ENCODE measurements at regions not wholly inside any gene's neighbourhood (a gene's known extent, or its start where the extent isn't known, plus 50 kb on each side); places are given as distances from the start of the nearest gene placed in this dataset.
A peak's percentile ranks its signal among the peaks of the same experiment; 100 is the strongest.
"Not testable (repeated sequence)": the region's sequence is repeated elsewhere in the genome, so short reads cannot be mapped to it uniquely, and the experiment has no call there.

- DNase-seq (ENCODE audit: low read depth) = peak; percentile 3
These were observed 64.0 kb downstream of the GPRASP3 start for GRCh38 chrX:102784550-102784949.

- no peak for DNase-seq (ENCODE audit: low read depth)
These were observed 66.7 kb downstream of the GPRASP3 start for GRCh38 chrX:102787283-102787682.

GRCh38 chrX:102808336-102808735, 87.8 kb downstream of the GPRASP3 start:
- DNase-seq (ENCODE audit: low read depth) = peak; percentile 7

- not testable (repeated sequence) for DNase-seq (ENCODE audit: low read depth)
These were observed 97.7 kb downstream of the GPRASP3 start for GRCh38 chrX:102818269-102818668.

- DNase-seq (ENCODE audit: low read depth) = peak; percentile 76
These were observed 104.4 kb upstream of the RAB40AL start for GRCh38 chrX:102832661-102833060.

- DNase-seq (ENCODE audit: low read depth) = peak; percentile 41
These were observed 103.9 kb upstream of the RAB40AL start for GRCh38 chrX:102833136-102833535.

GRCh38 chrX:102835504-102836146, 101.4 kb upstream of the RAB40AL start:
- peak; percentile 42 for DNase-seq (ENCODE audit: low read depth)

GRCh38 chrX:102837847-102838246, 99.2 kb upstream of the RAB40AL start:
- peak; percentile 7 for DNase-seq (ENCODE audit: low read depth)

- peak; percentile 33 for DNase-seq (ENCODE audit: low read depth)
These were observed 96.0 kb upstream of the RAB40AL start for GRCh38 chrX:102840871-102841705.

GRCh38 chrX:102841706-102842003, 95.4 kb upstream of the RAB40AL start:
- DNase-seq (ENCODE audit: low read depth) = no peak

GRCh38 chrX:102845020-102845419, 92.1 kb upstream of the RAB40AL start:
- no peak for DNase-seq (ENCODE audit: low read depth)

GRCh38 chrX:102846544-102847236, 90.4 kb upstream of the RAB40AL start:
- DNase-seq (ENCODE audit: low read depth) = peak; percentile 65

- DNase-seq (ENCODE audit: low read depth) = no peak
These were observed 89.7 kb upstream of the RAB40AL start for GRCh38 chrX:102847362-102847761.

GRCh38 chrX:102849396-102849795, 87.7 kb upstream of the RAB40AL start:
- DNase-seq (ENCODE audit: low read depth) = no peak

- DNase-seq (ENCODE audit: low read depth) = peak; percentile 32
These were observed 78.1 kb upstream of the RAB40AL start for GRCh38 chrX:102858826-102859549.

- DNase-seq (ENCODE audit: low read depth) = no peak
These were observed 77.6 kb upstream of the RAB40AL start for GRCh38 chrX:102859550-102859871.

- no peak for DNase-seq (ENCODE audit: low read depth)
These were observed 76.8 kb upstream of the RAB40AL start for GRCh38 chrX:102860235-102860634.

- DNase-seq (ENCODE audit: low read depth) = peak; percentile 69
These were observed 73.3 kb upstream of the RAB40AL start for GRCh38 chrX:102863735-102864134.

- no peak for DNase-seq (ENCODE audit: low read depth)
These were observed 70.0 kb upstream of the RAB40AL start for GRCh38 chrX:102866981-102867656.

- no peak for DNase-seq (ENCODE audit: low read depth)
These were observed 53.6 kb upstream of the RAB40AL start for GRCh38 chrX:102883491-102883890.

Data from iris pigment epithelial cell (primary cell).